ENCODE measurements at regions not wholly inside any gene's neighbourhood (a gene's known extent, or its start where the extent isn't known, plus 50 kb on each side); places are given as distances from the start of the nearest gene placed in this dataset.

- TF ChIP-seq CTCF (IDR thresholded peaks at IDR 0.05; ENCODE audit: low read depth, low read length, missing control alignments), result no peak
- no peak overlapping the region for H3K4me3 ChIP-seq (ENCODE audit: low read depth, low read length)
Measured at GRCh38 chr14:87351007-87351406, 642.0 kb downstream of the GALC start.

GRCh38 chr14:87349921-87350320 lies 643.1 kb downstream of the GALC start:
- no peak overlapping the region for H3K4me3 ChIP-seq (ENCODE audit: low read depth, low read length)
- TF ChIP-seq CTCF (IDR thresholded peaks at IDR 0.05; ENCODE audit: low read depth, low read length, missing control alignments), result no peak
- DNase-seq (ENCODE audit: low read depth), result no peak

More at GRCh38 chr14:87351007-87351406, 642.0 kb downstream of the GALC start:
- DNase-seq (ENCODE audit: low read depth), result no peak

DNA sequence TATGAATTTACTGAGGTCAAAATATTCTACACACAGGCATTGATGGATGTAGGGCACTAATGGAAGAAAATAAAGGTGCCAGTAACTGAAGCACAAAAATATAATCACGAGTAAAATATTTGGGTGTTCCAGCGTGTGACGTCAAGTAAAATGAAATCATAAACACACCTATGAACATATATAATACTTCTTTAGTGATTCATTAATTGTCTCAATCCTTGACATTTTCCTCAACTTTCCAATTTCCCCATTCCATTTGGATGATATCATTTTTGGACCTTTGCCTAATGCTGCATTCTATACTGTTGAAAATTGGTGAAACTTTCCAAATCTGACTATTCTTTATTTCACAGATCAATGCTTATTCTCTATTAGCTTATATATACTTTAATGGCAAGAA lies 649.3 kb downstream of the GALC start:
- no peak for TF ChIP-seq CTCF (IDR thresholded peaks at IDR 0.05; ENCODE audit: low read depth, low read length, missing control alignments)
- H3K4me3 ChIP-seq (ENCODE audit: low read depth, low read length), result no peak overlapping the region
- no peak for DNase-seq (ENCODE audit: low read depth)

DNA sequence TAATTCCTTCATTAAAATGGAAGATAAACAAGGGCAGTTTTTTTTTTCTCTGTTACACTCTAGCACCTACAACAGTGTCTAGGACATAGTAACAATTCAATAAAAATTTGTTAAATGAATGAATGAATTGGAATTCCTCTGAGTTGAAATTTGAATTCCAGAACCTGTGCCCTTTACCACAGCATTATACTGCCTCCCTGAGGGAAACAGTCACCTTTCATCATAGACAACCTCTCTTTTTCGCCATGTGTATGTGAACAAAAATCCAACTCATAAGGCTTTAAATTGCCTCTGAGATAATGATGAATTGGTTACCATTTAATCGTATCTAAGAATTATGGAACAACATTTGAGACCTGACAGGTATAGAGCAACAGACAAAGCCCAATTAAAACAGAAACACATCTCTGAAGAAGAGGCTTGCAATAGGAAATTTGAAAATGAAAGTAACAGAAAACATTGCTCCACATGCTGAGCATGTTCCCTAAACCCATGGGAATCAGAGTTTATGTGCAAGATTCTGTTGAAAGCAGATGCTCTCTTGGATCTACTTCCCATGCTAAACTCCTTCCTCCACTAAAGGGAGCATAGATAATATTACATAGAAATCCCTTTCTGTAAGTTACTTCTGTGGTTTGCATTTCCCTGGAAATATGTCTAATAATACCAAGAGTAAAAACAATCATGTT lies 657.8 kb downstream of the GALC start:
- no peak for DNase-seq (ENCODE audit: low read depth)
- H3K4me3 ChIP-seq (ENCODE audit: low read depth, low read length), result no peak overlapping the region
- no peak for TF ChIP-seq CTCF (IDR thresholded peaks at IDR 0.05; ENCODE audit: low read depth, low read length, missing control alignments)

DNA sequence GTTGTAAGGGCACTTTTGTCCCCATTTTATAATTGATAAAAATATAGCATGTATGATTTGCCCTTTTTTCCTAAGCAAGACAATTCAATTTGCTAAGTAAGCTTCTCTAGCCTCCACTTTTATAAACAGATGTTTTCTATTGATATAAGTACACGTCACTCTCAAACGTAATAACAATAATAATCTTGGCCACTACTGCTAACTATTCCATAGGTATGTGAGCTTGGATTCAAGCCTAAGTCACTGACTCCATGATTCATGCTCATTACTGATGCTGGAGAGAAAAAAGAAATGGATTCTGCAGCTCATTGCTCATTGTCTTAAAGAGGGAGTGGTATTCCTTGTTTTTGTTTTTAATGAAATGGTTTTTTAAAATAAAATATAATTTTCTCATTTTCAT lies 661.0 kb downstream of the GALC start:
- no peak for DNase-seq (ENCODE audit: low read depth)
- no peak overlapping the region for H3K4me3 ChIP-seq (ENCODE audit: low read depth, low read length)
- TF ChIP-seq CTCF (IDR thresholded peaks at IDR 0.05; ENCODE audit: low read depth, low read length, missing control alignments), result no peak

DNA sequence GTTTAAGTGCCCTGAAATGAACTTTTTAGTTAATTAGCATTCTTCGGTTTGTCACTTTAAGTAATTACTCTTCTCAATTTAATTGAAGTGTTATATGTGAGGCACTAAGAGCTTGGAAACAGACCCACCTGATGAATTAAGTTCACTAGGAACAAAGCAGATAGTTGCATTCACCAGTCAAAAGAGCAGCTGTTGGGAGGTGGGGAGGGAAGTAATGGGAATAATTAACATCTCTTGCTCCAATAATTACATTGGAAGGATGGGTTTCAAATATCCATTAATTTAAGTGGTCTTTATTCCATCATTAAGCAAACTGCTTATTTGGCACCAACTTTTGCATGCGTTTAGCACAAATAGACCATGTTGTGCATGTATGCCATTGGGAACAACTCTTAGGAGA lies 667.2 kb downstream of the GALC start:
- no peak for TF ChIP-seq CTCF (IDR thresholded peaks at IDR 0.05; ENCODE audit: low read depth, low read length, missing control alignments)
- no peak for DNase-seq (ENCODE audit: low read depth)
- no peak overlapping the region for H3K4me3 ChIP-seq (ENCODE audit: low read depth, low read length)

DNA sequence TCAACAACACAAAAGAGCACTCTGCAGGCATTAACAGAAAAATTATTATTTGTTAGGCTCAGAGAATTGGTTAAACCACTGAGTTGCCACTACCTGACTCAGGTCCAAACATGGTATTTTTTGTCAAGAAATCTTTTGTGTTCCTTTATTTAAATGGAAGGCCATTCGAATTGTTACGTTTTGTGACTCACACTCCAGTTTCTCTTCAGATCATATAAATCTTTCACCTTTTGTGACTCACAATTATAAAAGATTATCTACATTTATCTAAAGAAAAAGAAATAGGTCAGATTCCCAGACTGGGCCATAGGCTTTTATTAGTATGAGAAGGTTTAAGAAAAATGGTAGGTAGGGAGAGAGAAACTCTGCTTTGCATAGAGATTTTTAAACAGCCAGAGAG lies 669.8 kb downstream of the GALC start:
- no peak overlapping the region for H3K4me3 ChIP-seq (ENCODE audit: low read depth, low read length)
- TF ChIP-seq CTCF (IDR thresholded peaks at IDR 0.05; ENCODE audit: low read depth, low read length, missing control alignments), result no peak
- DNase-seq (ENCODE audit: low read depth), result no peak
